WTC11 (cell line): ENCODE measurements at regions not wholly inside any gene's neighbourhood (a gene's known extent, or its start where the extent isn't known, plus 50 kb on each side); places are given as distances from the start of the nearest gene placed in this dataset.

ENCODE experiments used
- ATAC-seq: fragments of 200-7000 bp; cut with Tn5 transposase; 2 replicates; pipeline ENCODE4 v1.10.0; 2021; ENCODE audit warnings: mild to moderate bottlenecking, moderate library complexity
- CTCF ChIA-PET: fragments of 300-600 bp; sonication (Branson Sonifier 250); formaldehyde crosslinking; loops from one replicate; lab custom pipeline; 2021; ENCODE audit warnings: antibody characterized with exemption; lab: Charles Lee
- POLR2A ChIA-PET: fragments of 350-600 bp; sonication (Branson Sonifier 250); formaldehyde crosslinking; loops from one replicate; lab custom pipeline; 2021; ENCODE audit warnings: antibody characterized with exemption; lab: Charles Lee
- DNase-seq: peaks from one replicate; pipeline ENCODE4 v3.0.0; 2021; ENCODE audit warnings: low spot score
- H3K27ac Mint-ChIP-seq: 2 replicates; pipeline ENCODE4 v1.8.0; 2021; ENCODE audit warnings: mixed read lengths
- H3K27me3 Mint-ChIP-seq: 2 replicates; pipeline ENCODE4 v1.8.0; 2021; ENCODE audit warnings: low read depth, mild to moderate bottlenecking, moderate library complexity, mixed read lengths
- H3K36me3 Mint-ChIP-seq: 2 replicates; pipeline ENCODE4 v1.8.0; 2021; ENCODE audit warnings: mixed read lengths
- H3K4me1 Mint-ChIP-seq: 2 replicates; pipeline ENCODE4 v1.8.0; 2022; ENCODE audit warnings: mixed read lengths
- H3K4me3 Mint-ChIP-seq: 2 replicates; pipeline ENCODE4 v1.8.0; 2021; ENCODE audit warnings: mild to moderate bottlenecking, moderate library complexity, mixed read lengths
- H3K9me3 Mint-ChIP-seq: 2 replicates; pipeline ENCODE4 v1.8.0; 2021; ENCODE audit warnings: mixed read lengths
- ARID4B ChIP-seq: sonication (generic); formaldehyde crosslinking; IDR thresholded peaks from 2 replicates; pipeline ENCODE4 v1.8.0; 2023; ENCODE audit warnings: missing genetic modification reagents, mild to moderate bottlenecking, borderline replicate concordance
- CBFB ChIP-seq: sonication (generic); formaldehyde crosslinking; IDR thresholded peaks from 2 replicates; pipeline ENCODE4 v1.8.1; 2022; ENCODE audit warnings: mild to moderate bottlenecking, low read depth, missing genetic modification reagents
- GRHL2 ChIP-seq: fragments of 250-450 bp; sonication (Bioruptor Pico); IDR thresholded peaks from 2 replicates; pipeline ENCODE4 v1.8.0; 2022; ENCODE audit warnings: mild to moderate bottlenecking, moderate library complexity; ENCODE audit not compliant: insufficient replicate concordance, severe bottlenecking
- IRF1 ChIP-seq: sonication (generic); formaldehyde crosslinking; IDR thresholded peaks from 2 replicates; pipeline ENCODE4 v1.8.0; 2023; ENCODE audit warnings: missing genetic modification reagents
- MYBL2 ChIP-seq: sonication (generic); formaldehyde crosslinking; IDR thresholded peaks from 2 replicates; pipeline ENCODE4 v1.8.1; 2023; ENCODE audit warnings: mild to moderate bottlenecking, moderate library complexity, missing genetic modification reagents
- NR1H2 ChIP-seq: sonication (generic); formaldehyde crosslinking; IDR thresholded peaks from 2 replicates; pipeline ENCODE4 v1.9.0; 2021; ENCODE audit warnings: mild to moderate bottlenecking, moderate library complexity, missing genetic modification reagents
- NR3C1 ChIP-seq: sonication (generic); formaldehyde crosslinking; conservative IDR thresholded peaks from 2 replicates; pipeline ENCODE4 v1.8.1; 2023; ENCODE audit warnings: low read depth, mild to moderate bottlenecking, missing genetic modification reagents
- PRDM15 ChIP-seq: sonication (generic); formaldehyde crosslinking; IDR thresholded peaks from 2 replicates; pipeline ENCODE4 v1.8.0; 2022; ENCODE audit warnings: missing genetic modification reagents
- RELA ChIP-seq: sonication (generic); formaldehyde crosslinking; IDR thresholded peaks from 2 replicates; pipeline ENCODE4 v1.8.1; 2022; ENCODE audit warnings: missing genetic modification reagents, mild to moderate bottlenecking, borderline replicate concordance
- SOX15 ChIP-seq: fragments of 250-450 bp; sonication (Bioruptor Pico); IDR thresholded peaks from 2 replicates; pipeline ENCODE4 v1.9.0; 2021; ENCODE audit warnings: mild to moderate bottlenecking
- TEAD1 ChIP-seq: sonication (generic); formaldehyde crosslinking; IDR thresholded peaks from 2 replicates; pipeline ENCODE4 v1.8.0; 2022; ENCODE audit warnings: mild to moderate bottlenecking, missing genetic modification reagents
- ZMAT4 ChIP-seq: fragments of 250-450 bp; sonication (Bioruptor Pico); IDR thresholded peaks from 2 replicates; pipeline ENCODE4 v1.9.0; 2021; ENCODE audit warnings: mild to moderate bottlenecking
- ZNF219 ChIP-seq: sonication (generic); formaldehyde crosslinking; IDR thresholded peaks from 2 replicates; pipeline ENCODE4 v1.8.0; 2023; ENCODE audit warnings: missing genetic modification reagents, mild to moderate bottlenecking, borderline replicate concordance
- ZNF396 ChIP-seq: fragments of 250-450 bp; sonication (Bioruptor Pico); IDR thresholded peaks from 2 replicates; pipeline ENCODE4 v1.8.0; 2021; ENCODE audit warnings: mild to moderate bottlenecking, moderate library complexity, borderline replicate concordance
- ZNF423 ChIP-seq: fragments of 250-450 bp; sonication (Bioruptor Pico); IDR thresholded peaks from 2 replicates; pipeline ENCODE4 v2.1.2; 2022; ENCODE audit warnings: mild to moderate bottlenecking, moderate library complexity
- ZNF532 ChIP-seq: fragments of 250-450 bp; sonication (Bioruptor Pico); IDR thresholded peaks from 2 replicates; pipeline ENCODE4 v1.9.0; 2021; ENCODE audit warnings: mild to moderate bottlenecking, borderline replicate concordance

- TF ChIP-seq ZMAT4 (CRISPR knock-in tag) (no peak), ZNF219 (CRISPR knock-in tag) (no peak), NR1H2 (no peak), IRF1 (CRISPR knock-in tag) (no peak), ARID4B (no peak), GRHL2 (CRISPR knock-in tag) (no peak), ZNF423 (CRISPR knock-in tag) (no peak), ZNF532 (CRISPR knock-in tag) (no peak), NR3C1 (CRISPR knock-in tag) (no peak), ZNF396 (CRISPR knock-in tag) (no peak), CBFB (CRISPR knock-in tag) (no peak), MYBL2 (CRISPR knock-in tag) (no peak), TEAD1 (CRISPR knock-in tag) (no peak), PRDM15 (no peak), SOX15 (no peak), RELA (CRISPR knock-in tag) (no peak)
- DNase-seq (no peak), ATAC-seq (no peak)
- POLR2A ChIA-PET: no interaction called here
- no peaks in the 10 kb centered on the region; the same call in 1 of the 2 replicates for H3K27me3 Mint-ChIP-seq
- H3K4me3 Mint-ChIP-seq: no peak overlapping the region
- H3K36me3 Mint-ChIP-seq: peaks cover 3% of the 10 kb centered on the region; the same call in 1 of the 2 replicates
- H3K27ac Mint-ChIP-seq: no peak overlapping the region
- H3K9me3 Mint-ChIP-seq: peaks cover 10% of the 10 kb centered on the region
- H3K4me1 Mint-ChIP-seq: peaks cover 5% of the 10 kb centered on the region; the same call in 1 of the 2 replicates
- CTCF ChIA-PET: interaction anchor here (1.3 kb wide), 1 partner anchor 210 kb away, joined by 3 read pairs; no protein-coding TSS in a partner anchor
Measured at GRCh38 chr6:99031957-99032356, 84.2 kb upstream of the FBXL4 start.
